ENCODE measurements at regions not wholly inside any gene's neighbourhood (a gene's known extent, or its start where the extent isn't known, plus 50 kb on each side); places are given as distances from the start of the nearest gene placed in this dataset.

- WGBS (ENCODE audit: insufficient coverage, insufficient replicate concordance, low lambda C conversion rate, missing lambda C conversion rate): 2% methylated on average over 3 of the region's 3 CpGs
- FAIRE-seq: no peak
- H3K79me2 ChIP-seq (ENCODE audit: control insufficient read depth, insufficient read depth, low read length): no peaks in the 10 kb centered on the region
Measured at GRCh38 chr2:81996332-81996731, 1691.8 kb upstream of the LRRTM1 start.

DNA sequence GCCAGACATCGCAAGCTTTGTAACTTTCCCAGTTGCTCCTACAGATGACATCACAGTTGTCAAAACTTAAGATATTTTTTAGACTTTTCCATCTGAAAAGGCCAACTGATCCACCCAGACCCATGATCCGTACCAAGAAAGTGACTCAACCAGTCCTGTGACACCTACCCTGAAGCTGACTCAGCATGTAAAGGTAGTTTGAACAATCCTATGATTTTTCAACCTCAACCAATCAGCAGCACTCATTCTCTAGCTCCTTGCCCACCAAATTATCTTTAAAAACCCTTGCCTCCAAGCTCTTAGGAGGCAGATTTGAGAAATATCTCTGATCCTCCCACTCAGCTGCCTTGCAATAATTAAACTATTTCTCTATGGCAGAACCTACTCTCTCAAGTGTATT is 1686.7 kb upstream of the LRRTM1 start:
- H3K27me3 ChIP-seq (replicated peaks in 1 of 2; ENCODE audit: control insufficient read depth in 2 of 2, insufficient read depth in 2 of 2, low read length in 1 of 2): no peaks in the 10 kb centered on the region
- H2AFZ ChIP-seq (ENCODE audit: control insufficient read depth, low read depth, low read length): no peak overlapping the region
- no peak overlapping the region for H3K4me2 ChIP-seq (ENCODE audit: control insufficient read depth, insufficient read depth)
- in situ Hi-C loops (cut with MboI): no loop called here
- WGBS (ENCODE audit: insufficient coverage, insufficient replicate concordance, low lambda C conversion rate, missing lambda C conversion rate): 50% methylated on average over 2 of the region's 2 CpGs
- ChIA-PET POLR2A (no interaction called here), CTCF (interaction anchor here (0.5 kb wide), 1 partner anchor 90 kb away, joined by 4 read pairs; no protein-coding TSS in a partner anchor), RAD21 (ENCODE audit: unreplicated experiment) (no interaction called here), SMC1A (ENCODE audit: uncharacterized antibody, unreplicated experiment) (no interaction called here)
- no peaks in the 10 kb centered on the region for H3K9me3 ChIP-seq (replicated peaks; ENCODE audit: control insufficient read depth, insufficient read depth, low read length)
- no peak for DNase-seq (ENCODE audit: low read depth, low spot score)
- intact Hi-C loops (cut with micrococcal nuclease; ENCODE audit: unreplicated experiment): no loop called here
- H3K4me1 ChIP-seq (ENCODE audit: control insufficient read depth, insufficient read depth, low read length): no peaks in the 10 kb centered on the region
- no peaks in the 10 kb centered on the region for H3K36me3 ChIP-seq (ENCODE audit: control insufficient read depth in 2 of 2, insufficient read depth in 2 of 2, low read length in 1 of 2)
- H3K9ac ChIP-seq (ENCODE audit: control insufficient read depth, insufficient read depth, low read length): no peak overlapping the region
- H3K4me3 ChIP-seq: no peak overlapping the region
- no peak for ATAC-seq
- no peak for FAIRE-seq
- no peaks in the 10 kb centered on the region for H3K79me2 ChIP-seq (ENCODE audit: control insufficient read depth, insufficient read depth, low read length)
- no peak overlapping the region for H3K27ac ChIP-seq (ENCODE audit: control insufficient read depth, insufficient read depth)
- no peaks in the 10 kb centered on the region for H4K20me1 ChIP-seq (ENCODE audit: control insufficient read depth, insufficient read depth)
- no TSS peak for BruUV-seq (replicated peaks)
- no peak for TF ChIP-seq CEBPZ (IDR thresholded peaks at IDR 0.05; ENCODE audit: low read depth, low read length)
- no peak for TF ChIP-seq CBX3 (IDR thresholded peaks at IDR 0.05; ENCODE audit: borderline replicate concordance, low read depth)
- no peak for TF ChIP-seq RELB (IDR thresholded peaks at IDR 0.05; ENCODE audit: low read depth)
- TF ChIP-seq YBX1 (IDR thresholded peaks at IDR 0.05): no peak
- no peak for TF ChIP-seq E4F1 (IDR thresholded peaks at IDR 0.05; ENCODE audit: borderline replicate concordance, partially characterized antibody)
- TF ChIP-seq MTA3 (IDR thresholded peaks at IDR 0.05; ENCODE audit: borderline replicate concordance, low read length): no peak

More at GRCh38 chr2:81996332-81996731, 1691.8 kb upstream of the LRRTM1 start:
- SMC1A ChIA-PET (ENCODE audit: uncharacterized antibody, unreplicated experiment): no interaction called here
- intact Hi-C loops (cut with micrococcal nuclease; ENCODE audit: unreplicated experiment) (no loop called here), in situ Hi-C loops (cut with MboI) (no loop called here)
- CTCF ChIA-PET: no interaction called here
- Histone ChIP-seq H3K4me3 (no peak overlapping the region), H3K4me2 (ENCODE audit: control insufficient read depth, insufficient read depth) (no peak overlapping the region), H3K4me1 (ENCODE audit: control insufficient read depth, insufficient read depth, low read length) (no peaks in the 10 kb centered on the region), H3K9ac (ENCODE audit: control insufficient read depth, insufficient read depth, low read length) (no peak overlapping the region), H4K20me1 (ENCODE audit: control insufficient read depth, insufficient read depth) (no peaks in the 10 kb centered on the region), H3K36me3 (ENCODE audit: control insufficient read depth in 2 of 2, insufficient read depth in 2 of 2, low read length in 1 of 2) (no peaks in the 10 kb centered on the region), H3K27ac (ENCODE audit: control insufficient read depth, insufficient read depth) (no peak overlapping the region), H3K9me3 (replicated peaks; ENCODE audit: control insufficient read depth, insufficient read depth, low read length) (no peaks in the 10 kb centered on the region), H2AFZ (ENCODE audit: control insufficient read depth, low read depth, low read length) (no peak overlapping the region), H3K27me3 (replicated peaks in 1 of 2; ENCODE audit: control insufficient read depth in 2 of 2, insufficient read depth in 2 of 2, low read length in 1 of 2) (no peaks in the 10 kb centered on the region)
- no TSS peak for BruUV-seq (replicated peaks)
- no peak for TF ChIP-seq STAT3 (IDR thresholded peaks at IDR 0.05; ENCODE audit: low read depth, low read length)
- TF ChIP-seq MEF2B (IDR thresholded peaks at IDR 0.05; ENCODE audit: partially characterized antibody, poor library complexity, severe bottlenecking): no peak
- ATAC-seq (no peak), DNase-seq (ENCODE audit: low read depth, low spot score) (no peak)
- RAD21 ChIA-PET (ENCODE audit: unreplicated experiment): no interaction called here
- POLR2A ChIA-PET: no interaction called here
